OCI-LY3 (cell line): ENCODE measurements at regions not wholly inside any gene's neighbourhood (a gene's known extent, or its start where the extent isn't known, plus 50 kb on each side); places are given as distances from the start of the nearest gene placed in this dataset.
"Not testable (repeated sequence)": the region's sequence is repeated elsewhere in the genome, so short reads cannot be mapped to it uniquely, and the experiment has no call there.

Experiments used
- EZH2phosphoT487 ChIP-seq: fragments of 200-600 bp; shearing (Covaris generic); IDR thresholded peaks from 2 replicates; pipeline ENCODE4 v1.6.1; 2018; ENCODE audit warnings: antibody characterized with exemption, mixed run types, low read depth
- TF ChIP-seq, protein P1 (sequence below): fragments of 200-600, 300-600 bp; sonication (generic); IDR thresholded peaks from 2 replicates; pipeline ENCODE4 v1.5.1; 2014; ENCODE audit warnings: antibody characterized with exemption, low read length, low read depth

GRCh38 chr2:215630796-215631195 is 194.9 kb upstream of the FN1 start:
- TF ChIP-seq, protein P1, sequence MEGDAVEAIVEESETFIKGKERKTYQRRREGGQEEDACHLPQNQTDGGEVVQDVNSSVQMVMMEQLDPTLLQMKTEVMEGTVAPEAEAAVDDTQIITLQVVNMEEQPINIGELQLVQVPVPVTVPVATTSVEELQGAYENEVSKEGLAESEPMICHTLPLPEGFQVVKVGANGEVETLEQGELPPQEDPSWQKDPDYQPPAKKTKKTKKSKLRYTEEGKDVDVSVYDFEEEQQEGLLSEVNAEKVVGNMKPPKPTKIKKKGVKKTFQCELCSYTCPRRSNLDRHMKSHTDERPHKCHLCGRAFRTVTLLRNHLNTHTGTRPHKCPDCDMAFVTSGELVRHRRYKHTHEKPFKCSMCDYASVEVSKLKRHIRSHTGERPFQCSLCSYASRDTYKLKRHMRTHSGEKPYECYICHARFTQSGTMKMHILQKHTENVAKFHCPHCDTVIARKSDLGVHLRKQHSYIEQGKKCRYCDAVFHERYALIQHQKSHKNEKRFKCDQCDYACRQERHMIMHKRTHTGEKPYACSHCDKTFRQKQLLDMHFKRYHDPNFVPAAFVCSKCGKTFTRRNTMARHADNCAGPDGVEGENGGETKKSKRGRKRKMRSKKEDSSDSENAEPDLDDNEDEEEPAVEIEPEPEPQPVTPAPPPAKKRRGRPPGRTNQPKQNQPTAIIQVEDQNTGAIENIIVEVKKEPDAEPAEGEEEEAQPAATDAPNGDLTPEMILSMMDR = not testable (repeated sequence)
- TF ChIP-seq EZH2phosphoT487 = not testable (repeated sequence)
